ENCODE measurements at regions not wholly inside any gene's neighbourhood (a gene's known extent, or its start where the extent isn't known, plus 50 kb on each side); places are given as distances from the start of the nearest gene placed in this dataset.

DNA sequence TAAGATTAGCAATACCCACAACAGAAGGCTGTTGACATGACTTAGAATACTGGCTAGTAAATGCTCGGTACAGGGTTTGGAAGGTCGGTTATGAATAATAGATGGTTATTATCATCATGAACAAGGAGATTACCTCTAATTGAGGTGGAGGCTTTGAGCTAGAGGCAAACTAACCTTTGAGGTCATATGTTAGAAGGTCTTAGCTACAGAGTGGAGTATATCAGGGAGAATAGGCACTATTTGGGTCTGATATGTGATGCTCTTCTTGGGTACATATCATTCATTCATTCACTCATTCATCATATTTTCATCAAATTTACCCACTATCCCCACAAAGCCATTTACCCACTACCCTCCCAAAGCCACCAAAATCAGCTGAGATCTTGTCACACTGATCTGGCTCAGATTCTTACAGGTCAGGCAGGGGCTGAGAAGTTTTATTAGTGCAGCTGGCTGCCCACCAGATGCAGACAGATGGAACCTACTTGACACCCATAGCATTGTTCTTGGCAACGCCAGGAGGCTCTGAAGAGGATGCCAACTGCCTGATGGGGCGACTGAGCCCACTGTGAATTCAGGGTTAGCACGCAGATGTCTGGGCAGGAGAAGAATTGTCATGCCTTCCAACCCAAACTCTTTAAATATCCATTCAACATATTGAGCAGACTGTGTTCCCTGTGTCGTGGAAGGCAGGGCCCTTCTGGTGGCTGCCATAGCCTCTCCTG is 90.2 kb upstream of the SH3PXD2B start:
- no peaks in the 10 kb centered on the region for H3K27me3 ChIP-seq (ENCODE audit: insufficient read depth)
- no peak overlapping the region for H3K4me3 ChIP-seq
- no peak overlapping the region for H3K4me2 ChIP-seq
- no peaks in the 10 kb centered on the region for H3K36me3 Mint-ChIP-seq (ENCODE audit: low read depth)
- H3K79me2 ChIP-seq (replicated peaks; ENCODE audit: insufficient read depth) = no peaks in the 10 kb centered on the region
- peaks cover 7% of the 10 kb centered on the region for H3K4me1 ChIP-seq (ENCODE audit: insufficient read depth)
- H3K27ac Mint-ChIP-seq = no peak overlapping the region
- H3K9me3 Mint-ChIP-seq = no peaks in the 10 kb centered on the region
- no peak overlapping the region for H3K4me3 Mint-ChIP-seq
- H3K27me3 Mint-ChIP-seq (ENCODE audit: insufficient read depth, low read depth, poor library complexity) = peaks cover 9% of the 10 kb centered on the region
- ATAC-seq = no peak
- no peaks in the 10 kb centered on the region for H4K20me1 ChIP-seq (replicated peaks; ENCODE audit: insufficient read depth)
- H3K27ac ChIP-seq (ENCODE audit: low read depth) = no peak overlapping the region
- no peaks in the 10 kb centered on the region for H3F3A ChIP-seq (replicated peaks; ENCODE audit: low read depth)
- peaks cover 8% of the 10 kb centered on the region for H3K4me1 Mint-ChIP-seq
- no peaks in the 10 kb centered on the region for H3K36me3 ChIP-seq (ENCODE audit: insufficient read depth)
- no peak for DNase-seq (ENCODE audit: low spot score)
- TF ChIP-seq, protein P1, sequence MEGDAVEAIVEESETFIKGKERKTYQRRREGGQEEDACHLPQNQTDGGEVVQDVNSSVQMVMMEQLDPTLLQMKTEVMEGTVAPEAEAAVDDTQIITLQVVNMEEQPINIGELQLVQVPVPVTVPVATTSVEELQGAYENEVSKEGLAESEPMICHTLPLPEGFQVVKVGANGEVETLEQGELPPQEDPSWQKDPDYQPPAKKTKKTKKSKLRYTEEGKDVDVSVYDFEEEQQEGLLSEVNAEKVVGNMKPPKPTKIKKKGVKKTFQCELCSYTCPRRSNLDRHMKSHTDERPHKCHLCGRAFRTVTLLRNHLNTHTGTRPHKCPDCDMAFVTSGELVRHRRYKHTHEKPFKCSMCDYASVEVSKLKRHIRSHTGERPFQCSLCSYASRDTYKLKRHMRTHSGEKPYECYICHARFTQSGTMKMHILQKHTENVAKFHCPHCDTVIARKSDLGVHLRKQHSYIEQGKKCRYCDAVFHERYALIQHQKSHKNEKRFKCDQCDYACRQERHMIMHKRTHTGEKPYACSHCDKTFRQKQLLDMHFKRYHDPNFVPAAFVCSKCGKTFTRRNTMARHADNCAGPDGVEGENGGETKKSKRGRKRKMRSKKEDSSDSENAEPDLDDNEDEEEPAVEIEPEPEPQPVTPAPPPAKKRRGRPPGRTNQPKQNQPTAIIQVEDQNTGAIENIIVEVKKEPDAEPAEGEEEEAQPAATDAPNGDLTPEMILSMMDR (conservative IDR thresholded peaks at IDR 0.05; ENCODE audit: low read depth in 2 of 2) = no peak
- TF ChIP-seq EZH2phosphoT487 (IDR thresholded peaks at IDR 0.05; ENCODE audit: unreplicated experiment) = no peak
- TF ChIP-seq, protein P2, sequence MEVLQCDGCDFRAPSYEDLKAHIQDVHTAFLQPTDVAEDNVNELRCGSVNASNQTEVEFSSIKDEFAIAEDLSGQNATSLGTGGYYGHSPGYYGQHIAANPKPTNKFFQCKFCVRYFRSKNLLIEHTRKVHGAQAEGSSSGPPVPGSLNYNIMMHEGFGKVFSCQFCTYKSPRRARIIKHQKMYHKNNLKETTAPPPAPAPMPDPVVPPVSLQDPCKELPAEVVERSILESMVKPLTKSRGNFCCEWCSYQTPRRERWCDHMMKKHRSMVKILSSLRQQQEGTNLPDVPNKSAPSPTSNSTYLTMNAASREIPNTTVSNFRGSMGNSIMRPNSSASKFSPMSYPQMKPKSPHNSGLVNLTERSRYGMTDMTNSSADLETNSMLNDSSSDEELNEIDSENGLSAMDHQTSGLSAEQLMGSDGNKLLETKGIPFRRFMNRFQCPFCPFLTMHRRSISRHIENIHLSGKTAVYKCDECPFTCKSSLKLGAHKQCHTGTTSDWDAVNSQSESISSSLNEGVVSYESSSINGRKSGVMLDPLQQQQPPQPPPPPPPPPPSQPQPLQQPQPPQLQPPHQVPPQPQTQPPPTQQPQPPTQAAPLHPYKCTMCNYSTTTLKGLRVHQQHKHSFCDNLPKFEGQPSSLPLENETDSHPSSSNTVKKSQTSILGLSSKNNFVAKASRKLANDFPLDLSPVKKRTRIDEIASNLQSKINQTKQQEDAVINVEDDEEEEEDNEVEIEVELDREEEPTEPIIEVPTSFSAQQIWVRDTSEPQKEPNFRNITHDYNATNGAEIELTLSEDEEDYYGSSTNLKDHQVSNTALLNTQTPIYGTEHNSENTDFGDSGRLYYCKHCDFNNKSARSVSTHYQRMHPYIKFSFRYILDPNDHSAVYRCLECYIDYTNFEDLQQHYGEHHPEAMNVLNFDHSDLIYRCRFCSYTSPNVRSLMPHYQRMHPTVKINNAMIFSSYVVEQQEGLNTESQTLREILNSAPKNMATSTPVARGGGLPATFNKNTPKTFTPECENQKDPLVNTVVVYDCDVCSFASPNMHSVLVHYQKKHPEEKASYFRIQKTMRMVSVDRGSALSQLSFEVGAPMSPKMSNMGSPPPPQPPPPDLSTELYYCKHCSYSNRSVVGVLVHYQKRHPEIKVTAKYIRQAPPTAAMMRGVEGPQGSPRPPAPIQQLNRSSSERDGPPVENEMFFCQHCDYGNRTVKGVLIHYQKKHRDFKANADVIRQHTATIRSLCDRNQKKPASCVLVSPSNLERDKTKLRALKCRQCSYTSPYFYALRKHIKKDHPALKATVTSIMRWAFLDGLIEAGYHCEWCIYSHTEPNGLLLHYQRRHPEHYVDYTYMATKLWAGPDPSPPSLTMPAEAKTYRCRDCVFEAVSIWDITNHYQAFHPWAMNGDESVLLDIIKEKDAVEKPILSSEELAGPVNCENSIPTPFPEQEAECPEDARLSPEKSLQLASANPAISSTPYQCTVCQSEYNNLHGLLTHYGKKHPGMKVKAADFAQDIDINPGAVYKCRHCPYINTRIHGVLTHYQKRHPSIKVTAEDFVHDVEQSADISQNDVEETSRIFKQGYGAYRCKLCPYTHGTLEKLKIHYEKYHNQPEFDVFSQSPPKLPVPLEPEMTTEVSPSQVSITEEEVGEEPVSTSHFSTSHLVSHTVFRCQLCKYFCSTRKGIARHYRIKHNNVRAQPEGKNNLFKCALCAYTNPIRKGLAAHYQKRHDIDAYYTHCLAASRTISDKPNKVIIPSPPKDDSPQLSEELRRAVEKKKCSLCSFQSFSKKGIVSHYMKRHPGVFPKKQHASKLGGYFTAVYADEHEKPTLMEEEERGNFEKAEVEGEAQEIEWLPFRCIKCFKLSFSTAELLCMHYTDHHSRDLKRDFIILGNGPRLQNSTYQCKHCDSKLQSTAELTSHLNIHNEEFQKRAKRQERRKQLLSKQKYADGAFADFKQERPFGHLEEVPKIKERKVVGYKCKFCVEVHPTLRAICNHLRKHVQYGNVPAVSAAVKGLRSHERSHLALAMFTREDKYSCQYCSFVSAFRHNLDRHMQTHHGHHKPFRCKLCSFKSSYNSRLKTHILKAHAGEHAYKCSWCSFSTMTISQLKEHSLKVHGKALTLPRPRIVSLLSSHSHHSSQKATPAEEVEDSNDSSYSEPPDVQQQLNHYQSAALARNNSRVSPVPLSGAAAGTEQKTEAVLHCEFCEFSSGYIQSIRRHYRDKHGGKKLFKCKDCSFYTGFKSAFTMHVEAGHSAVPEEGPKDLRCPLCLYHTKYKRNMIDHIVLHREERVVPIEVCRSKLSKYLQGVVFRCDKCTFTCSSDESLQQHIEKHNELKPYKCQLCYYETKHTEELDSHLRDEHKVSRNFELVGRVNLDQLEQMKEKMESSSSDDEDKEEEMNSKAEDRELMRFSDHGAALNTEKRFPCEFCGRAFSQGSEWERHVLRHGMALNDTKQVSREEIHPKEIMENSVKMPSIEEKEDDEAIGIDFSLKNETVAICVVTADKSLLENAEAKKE (CRISPR knock-in tag; IDR thresholded peaks at IDR 0.05) = no peak
- TF ChIP-seq ZNF331 (CRISPR knock-in tag; IDR thresholded peaks at IDR 0.05; ENCODE audit: low read depth) = no peak
- no peak for TF ChIP-seq EZH2 (IDR thresholded peaks at IDR 0.05; ENCODE audit: low read depth, unreplicated experiment)
- TF ChIP-seq, protein P3, sequence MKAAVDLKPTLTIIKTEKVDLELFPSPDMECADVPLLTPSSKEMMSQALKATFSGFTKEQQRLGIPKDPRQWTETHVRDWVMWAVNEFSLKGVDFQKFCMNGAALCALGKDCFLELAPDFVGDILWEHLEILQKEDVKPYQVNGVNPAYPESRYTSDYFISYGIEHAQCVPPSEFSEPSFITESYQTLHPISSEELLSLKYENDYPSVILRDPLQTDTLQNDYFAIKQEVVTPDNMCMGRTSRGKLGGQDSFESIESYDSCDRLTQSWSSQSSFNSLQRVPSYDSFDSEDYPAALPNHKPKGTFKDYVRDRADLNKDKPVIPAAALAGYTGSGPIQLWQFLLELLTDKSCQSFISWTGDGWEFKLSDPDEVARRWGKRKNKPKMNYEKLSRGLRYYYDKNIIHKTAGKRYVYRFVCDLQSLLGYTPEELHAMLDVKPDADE (IDR thresholded peaks at IDR 0.05) = no peak
- TF ChIP-seq ZNF114 (CRISPR knock-in tag; IDR thresholded peaks at IDR 0.05) = no peak
- no peak for TF ChIP-seq POLR2AphosphoS5 (IDR thresholded peaks at IDR 0.05; ENCODE audit: low read depth)
- TF ChIP-seq JUNB (IDR thresholded peaks at IDR 0.05; ENCODE audit: unreplicated experiment) = no peak
- TF ChIP-seq, protein P4, sequence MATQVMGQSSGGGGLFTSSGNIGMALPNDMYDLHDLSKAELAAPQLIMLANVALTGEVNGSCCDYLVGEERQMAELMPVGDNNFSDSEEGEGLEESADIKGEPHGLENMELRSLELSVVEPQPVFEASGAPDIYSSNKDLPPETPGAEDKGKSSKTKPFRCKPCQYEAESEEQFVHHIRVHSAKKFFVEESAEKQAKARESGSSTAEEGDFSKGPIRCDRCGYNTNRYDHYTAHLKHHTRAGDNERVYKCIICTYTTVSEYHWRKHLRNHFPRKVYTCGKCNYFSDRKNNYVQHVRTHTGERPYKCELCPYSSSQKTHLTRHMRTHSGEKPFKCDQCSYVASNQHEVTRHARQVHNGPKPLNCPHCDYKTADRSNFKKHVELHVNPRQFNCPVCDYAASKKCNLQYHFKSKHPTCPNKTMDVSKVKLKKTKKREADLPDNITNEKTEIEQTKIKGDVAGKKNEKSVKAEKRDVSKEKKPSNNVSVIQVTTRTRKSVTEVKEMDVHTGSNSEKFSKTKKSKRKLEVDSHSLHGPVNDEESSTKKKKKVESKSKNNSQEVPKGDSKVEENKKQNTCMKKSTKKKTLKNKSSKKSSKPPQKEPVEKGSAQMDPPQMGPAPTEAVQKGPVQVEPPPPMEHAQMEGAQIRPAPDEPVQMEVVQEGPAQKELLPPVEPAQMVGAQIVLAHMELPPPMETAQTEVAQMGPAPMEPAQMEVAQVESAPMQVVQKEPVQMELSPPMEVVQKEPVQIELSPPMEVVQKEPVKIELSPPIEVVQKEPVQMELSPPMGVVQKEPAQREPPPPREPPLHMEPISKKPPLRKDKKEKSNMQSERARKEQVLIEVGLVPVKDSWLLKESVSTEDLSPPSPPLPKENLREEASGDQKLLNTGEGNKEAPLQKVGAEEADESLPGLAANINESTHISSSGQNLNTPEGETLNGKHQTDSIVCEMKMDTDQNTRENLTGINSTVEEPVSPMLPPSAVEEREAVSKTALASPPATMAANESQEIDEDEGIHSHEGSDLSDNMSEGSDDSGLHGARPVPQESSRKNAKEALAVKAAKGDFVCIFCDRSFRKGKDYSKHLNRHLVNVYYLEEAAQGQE (IDR thresholded peaks at IDR 0.05; ENCODE audit: unreplicated experiment) = no peak
- TF ChIP-seq STAT1 (IDR thresholded peaks at IDR 0.05; ENCODE audit: unreplicated experiment) = no peak
- no peak for TF ChIP-seq CREB1 (CRISPR knock-in tag; IDR thresholded peaks at IDR 0.05; ENCODE audit: low read depth)
- TF ChIP-seq NANOG (IDR thresholded peaks at IDR 0.05; ENCODE audit: borderline replicate concordance) = no peak
- H2AFZ ChIP-seq = no peak overlapping the region
- no peaks in the 10 kb centered on the region for H3K9me2 ChIP-seq (ENCODE audit: insufficient read depth)
